Uterus (tissue), 3 donors: ENCODE measurements at regions not wholly inside any gene's neighbourhood (a gene's known extent, or its start where the extent isn't known, plus 50 kb on each side); places are given as distances from the start of the nearest gene placed in this dataset.

ENCODE experiments used
- DNase-seq, 2 donors: peaks; one replicate each; pipeline ENCODE4 v3.0.0-alpha.2; 2019 to 2020
- H3K27ac ChIP-seq, 2 donors: fragments of 200-600 bp; sonication (generic); 1 replicate in 1 of 2; 2 replicates in 1 of 2; pipeline ENCODE4 v1.5.1; 2016 to 2018
- H3K27me3 ChIP-seq, 2 donors: fragments of 200-600 bp; sonication (generic); one replicate each; pipeline ENCODE4 v1.5.1; 2018 to 2019; ENCODE audit warnings: control low read depth in 1 of 2
- H3K36me3 ChIP-seq, 2 donors: fragments of 200-600 bp; sonication (generic); one replicate each; pipeline ENCODE4 v1.5.1; 2019; ENCODE audit warnings: control low read depth in 1 of 2
- H3K4me1 ChIP-seq, 2 donors: fragments of 200-600 bp; sonication (generic); one replicate each; pipeline ENCODE4 v1.5.1; 2018 to 2019; ENCODE audit warnings: control low read depth in 1 of 2
- H3K4me3 ChIP-seq, 2 donors: fragments of 200-600 bp; sonication (generic); 1 replicate in 1 of 2; 2 replicates in 1 of 2; pipeline ENCODE4 v1.5.1; 2018 to 2019; ENCODE audit warnings: mild to moderate bottlenecking in 1 of 2
- H3K9me3 ChIP-seq, 2 donors: fragments of 200-600 bp; sonication (generic); one replicate each; pipeline ENCODE4 v1.5.1; 2019; ENCODE audit warnings: control low read depth in 1 of 2
- POLR2A ChIP-seq, 2 donors: fragments of 450-650 bp; IDR thresholded peaks; one replicate each; pipeline ENCODE4 v1.6.1; 2016; ENCODE audit warnings: antibody characterized with exemption in 2 of 2, mild to moderate bottlenecking in 1 of 2, moderate library complexity in 1 of 2
- intact Hi-C: fragments of 100-400 bp; cut with DNase I; formaldehyde crosslinking; loops from one replicate; pipeline ENCODE4 v1.15.1; 2023; ENCODE audit warnings: low total_unique reads
- TF ChIP-seq, protein P1 (sequence below), 4 experiments: fragments of 200-600 bp in 2 of 4; fragments of 450-650 bp in 2 of 4; sonication (generic) in 2 of 4; IDR thresholded peaks; one replicate each; pipeline ENCODE4 v1.5.1; 2016 to 2019; ENCODE audit warnings: antibody characterized with exemption in 4 of 4, mild to moderate bottlenecking in 2 of 4, moderate library complexity in 1 of 4
- donor health status: DM: yes; HTN: yes; CAD: no.

DNA sequence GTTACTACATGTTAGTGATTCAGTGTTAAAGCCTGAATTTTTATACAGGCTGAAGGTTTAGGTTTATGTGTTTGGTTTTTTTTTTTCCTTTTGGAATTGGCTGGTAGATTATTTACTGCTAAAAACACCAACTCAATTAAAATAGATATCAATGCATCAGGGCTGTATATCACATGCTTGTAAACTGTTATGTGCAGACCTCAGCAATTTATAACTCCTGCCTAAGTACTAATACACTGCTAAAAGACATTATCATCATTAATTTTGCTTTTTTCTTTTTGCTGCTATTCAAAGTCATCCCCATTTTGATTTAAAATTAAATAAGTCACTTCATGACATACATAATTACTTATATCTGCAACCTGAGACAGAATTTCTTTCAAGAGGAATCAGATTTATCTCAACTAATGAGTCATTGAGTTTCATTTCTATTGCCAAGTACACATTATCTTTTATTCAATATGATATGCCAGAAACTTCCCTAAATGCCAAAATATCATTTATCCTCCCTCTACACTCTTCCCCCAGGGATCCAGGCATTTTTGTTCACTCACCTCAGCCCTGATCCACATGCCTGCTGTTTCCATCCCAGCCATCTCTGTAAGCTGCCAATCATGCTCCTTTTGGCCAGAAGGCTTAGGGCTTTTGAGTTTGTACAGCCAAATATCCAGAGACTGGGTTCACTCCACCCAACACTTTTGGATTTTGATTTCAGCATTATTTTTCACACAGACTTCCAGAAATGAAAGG, 98.5 kb downstream of the POLR1F start:
- Histone ChIP-seq H3K4me1 (no peaks in the 10 kb centered on the region), H3K27ac (no peak overlapping the region), H3K9me3 (no peaks in the 10 kb centered on the region), H3K27me3 (no peaks in the 10 kb centered on the region), H3K36me3 (no peaks in the 10 kb centered on the region), H3K4me3 (no peak overlapping the region)
- TF ChIP-seq POLR2A (IDR thresholded peaks at IDR 0.05) = no peak
- TF ChIP-seq, protein P1, sequence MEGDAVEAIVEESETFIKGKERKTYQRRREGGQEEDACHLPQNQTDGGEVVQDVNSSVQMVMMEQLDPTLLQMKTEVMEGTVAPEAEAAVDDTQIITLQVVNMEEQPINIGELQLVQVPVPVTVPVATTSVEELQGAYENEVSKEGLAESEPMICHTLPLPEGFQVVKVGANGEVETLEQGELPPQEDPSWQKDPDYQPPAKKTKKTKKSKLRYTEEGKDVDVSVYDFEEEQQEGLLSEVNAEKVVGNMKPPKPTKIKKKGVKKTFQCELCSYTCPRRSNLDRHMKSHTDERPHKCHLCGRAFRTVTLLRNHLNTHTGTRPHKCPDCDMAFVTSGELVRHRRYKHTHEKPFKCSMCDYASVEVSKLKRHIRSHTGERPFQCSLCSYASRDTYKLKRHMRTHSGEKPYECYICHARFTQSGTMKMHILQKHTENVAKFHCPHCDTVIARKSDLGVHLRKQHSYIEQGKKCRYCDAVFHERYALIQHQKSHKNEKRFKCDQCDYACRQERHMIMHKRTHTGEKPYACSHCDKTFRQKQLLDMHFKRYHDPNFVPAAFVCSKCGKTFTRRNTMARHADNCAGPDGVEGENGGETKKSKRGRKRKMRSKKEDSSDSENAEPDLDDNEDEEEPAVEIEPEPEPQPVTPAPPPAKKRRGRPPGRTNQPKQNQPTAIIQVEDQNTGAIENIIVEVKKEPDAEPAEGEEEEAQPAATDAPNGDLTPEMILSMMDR (IDR thresholded peaks at IDR 0.05) = no peak
- DNase-seq = no peak
- intact Hi-C loops = no loop called here

DNA sequence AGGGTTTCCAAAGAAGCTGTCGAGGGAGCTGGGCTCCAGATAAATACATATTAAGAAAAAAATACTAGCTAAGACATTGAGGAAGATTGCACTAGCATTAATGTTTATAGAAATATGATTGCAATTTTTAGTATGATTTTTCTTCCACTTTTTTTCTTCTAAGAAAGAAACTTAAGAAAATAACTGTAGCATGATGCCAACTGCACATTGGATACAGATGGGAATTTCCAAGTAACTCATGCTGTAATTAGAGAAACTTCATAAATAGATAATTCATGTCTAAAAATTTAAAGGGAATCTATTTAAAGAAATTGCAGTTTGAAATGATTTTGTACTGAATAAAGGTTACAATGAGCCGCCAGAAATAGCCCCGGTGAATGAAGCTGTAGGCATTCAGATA, 119.4 kb downstream of the POLR1F start:
- Histone ChIP-seq H3K9me3 (no peaks in the 10 kb centered on the region), H3K27me3 (no peaks in the 10 kb centered on the region), H3K4me1 (no peaks in the 10 kb centered on the region), H3K27ac (no peak overlapping the region), H3K4me3 (no peak overlapping the region), H3K36me3 (no peaks in the 10 kb centered on the region)
- TF ChIP-seq, protein P1 (IDR thresholded peaks at IDR 0.05) = no peak
- TF ChIP-seq POLR2A (IDR thresholded peaks at IDR 0.05) = no peak
- intact Hi-C loops = no loop called here
- no peak for DNase-seq

DNA sequence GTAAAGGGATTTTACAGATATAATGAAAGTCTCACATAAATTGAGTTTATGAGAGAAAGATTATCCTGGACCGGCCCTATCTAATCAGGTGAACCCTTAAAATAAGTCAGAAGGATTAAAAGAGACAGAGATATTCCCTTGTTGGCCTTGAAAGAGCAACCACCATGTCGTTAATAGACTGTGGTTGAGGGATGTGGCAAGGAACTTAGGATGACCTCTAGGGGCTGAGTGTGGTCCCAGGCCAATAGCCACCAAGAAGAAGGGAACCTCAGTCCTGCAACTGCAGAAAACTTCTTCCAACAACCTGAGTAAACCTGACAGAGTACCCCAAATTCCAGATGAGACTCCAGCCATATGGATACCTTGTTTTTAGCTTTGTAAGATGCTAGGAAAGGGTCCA, 121.5 kb downstream of the POLR1F start:
- Histone ChIP-seq H3K27me3 (no peaks in the 10 kb centered on the region), H3K9me3 (no peaks in the 10 kb centered on the region), H3K4me1 (no peaks in the 10 kb centered on the region), H3K4me3 (no peak overlapping the region), H3K36me3 (no peaks in the 10 kb centered on the region), H3K27ac (no peak overlapping the region)
- TF ChIP-seq POLR2A (IDR thresholded peaks at IDR 0.05) = no peak
- TF ChIP-seq, protein P1 (IDR thresholded peaks at IDR 0.05) = no peak
- no peak for DNase-seq
- intact Hi-C loops = no loop called here

DNA sequence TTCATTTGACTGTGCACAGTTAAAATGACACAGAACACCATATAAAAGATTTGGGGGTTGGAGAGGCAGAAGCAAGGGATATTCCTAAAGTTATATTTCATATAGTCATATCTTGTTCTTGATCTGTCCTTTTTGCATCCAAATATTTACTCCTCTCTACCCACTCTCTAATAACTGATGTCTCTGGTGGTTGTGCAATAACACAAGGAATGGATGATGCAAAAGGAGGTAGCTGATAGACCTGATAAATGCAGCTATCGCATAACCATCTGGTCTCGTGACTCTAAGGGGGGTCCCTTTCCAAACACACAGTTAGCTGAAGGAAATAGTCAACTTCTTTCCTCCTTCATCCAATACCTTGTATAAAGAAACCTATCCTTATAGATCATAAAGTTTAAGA, 123.1 kb downstream of the POLR1F start:
- Histone ChIP-seq H3K4me3 (no peak overlapping the region), H3K27me3 (no peaks in the 10 kb centered on the region), H3K27ac (no peak overlapping the region), H3K9me3 (no peaks in the 10 kb centered on the region), H3K36me3 (no peaks in the 10 kb centered on the region), H3K4me1 (no peaks in the 10 kb centered on the region)
- no peak for DNase-seq
- intact Hi-C loops = no loop called here
- TF ChIP-seq, protein P1 (IDR thresholded peaks at IDR 0.05) = no peak
- TF ChIP-seq POLR2A (IDR thresholded peaks at IDR 0.05) = no peak

DNA sequence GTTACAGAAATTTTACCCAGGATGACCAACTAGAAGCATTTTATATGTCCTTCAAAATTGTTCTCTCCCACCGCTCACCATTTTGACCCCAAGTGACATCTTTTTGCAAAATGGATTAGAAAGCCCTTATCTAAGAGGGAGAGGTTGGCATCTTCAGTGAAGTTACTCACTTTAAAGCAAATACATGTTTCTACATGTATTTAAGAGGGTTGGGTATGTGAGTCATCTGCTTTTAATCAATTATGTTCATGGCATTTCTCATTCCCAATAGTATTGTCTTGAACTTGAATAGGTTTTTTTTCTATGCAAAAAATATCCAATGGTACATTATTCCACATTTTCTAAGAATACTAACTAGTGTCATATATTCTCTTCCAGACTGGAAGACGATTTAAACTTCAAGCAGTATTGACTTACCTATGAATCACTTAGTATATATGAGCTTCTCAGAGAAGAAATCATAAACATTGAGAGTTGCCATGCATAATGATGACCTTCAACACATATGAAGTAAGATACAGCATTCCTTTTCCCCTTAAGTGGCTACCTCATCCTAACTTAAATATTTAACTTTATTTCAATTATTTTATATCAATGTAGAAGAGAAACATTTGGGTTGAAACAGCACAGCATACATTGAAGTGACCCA, 132.8 kb downstream of the POLR1F start:
- TF ChIP-seq POLR2A (IDR thresholded peaks at IDR 0.05) = no peak
- TF ChIP-seq, protein P1 (IDR thresholded peaks at IDR 0.05) = no peak

More for the DNA sequence above, 132.8 kb downstream of the POLR1F start:
- DNase-seq = no peak
- Histone ChIP-seq H3K9me3 (no peaks in the 10 kb centered on the region), H3K36me3 (no peaks in the 10 kb centered on the region), H3K27ac (no peak overlapping the region), H3K27me3 (no peaks in the 10 kb centered on the region), H3K4me3 (no peak overlapping the region), H3K4me1 (no peaks in the 10 kb centered on the region)
- intact Hi-C loops = no loop called here
